NCI-H1694 treated with DMSO at 0.1 percent for 48 hours (cell line): ENCODE measurements at regions not wholly inside any gene's neighbourhood (a gene's known extent, or its start where the extent isn't known, plus 50 kb on each side); places are given as distances from the start of the nearest gene placed in this dataset.
"Not testable (repeated sequence)": the region's sequence is repeated elsewhere in the genome, so short reads cannot be mapped to it uniquely, and the experiment has no call there.

Experiments used
- DNase-seq: peaks from one replicate; lab custom pipeline; 2025; lab: John Stamatoyannopoulos, UW

DNA sequence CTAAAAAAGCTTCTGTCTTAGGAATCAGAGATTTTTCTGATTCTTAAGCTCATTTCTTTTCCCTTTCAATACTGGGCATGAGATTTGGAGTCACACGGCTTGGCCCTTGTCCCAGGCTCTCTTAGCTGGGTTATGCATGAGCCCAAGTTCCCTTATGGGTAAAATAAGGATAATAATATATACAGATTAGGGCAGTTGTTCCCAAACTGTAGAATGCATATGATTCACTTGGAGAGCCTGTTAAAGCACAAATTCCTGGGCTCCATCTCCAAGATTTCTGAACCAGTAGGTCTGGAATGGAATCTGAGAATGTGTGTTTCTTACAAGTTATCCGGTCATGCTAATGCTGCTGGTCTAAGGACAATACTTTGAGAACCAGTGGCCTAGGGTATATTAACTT, 154.0 kb downstream of the REEP3 start:
- DNase-seq: no peak

DNA sequence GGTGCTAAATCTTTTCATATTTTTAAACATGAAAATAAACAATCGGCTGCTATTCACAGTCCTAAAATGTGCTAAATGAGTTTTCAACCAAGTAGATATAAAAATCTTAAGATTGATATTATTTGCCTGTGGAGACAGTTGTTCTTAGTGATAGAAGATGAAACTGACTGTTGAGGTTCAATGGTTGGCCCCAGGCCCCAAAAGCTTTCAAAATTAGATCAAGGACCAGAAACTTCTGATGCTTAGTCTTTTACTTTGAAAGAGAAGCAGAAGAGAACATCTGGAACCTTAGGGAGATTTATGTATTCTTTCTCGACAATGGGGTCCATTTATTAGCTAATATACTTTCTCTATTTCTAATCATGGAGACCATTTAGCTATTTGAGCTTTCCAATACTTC, 155.8 kb downstream of the REEP3 start:
- no peak for DNase-seq

DNA sequence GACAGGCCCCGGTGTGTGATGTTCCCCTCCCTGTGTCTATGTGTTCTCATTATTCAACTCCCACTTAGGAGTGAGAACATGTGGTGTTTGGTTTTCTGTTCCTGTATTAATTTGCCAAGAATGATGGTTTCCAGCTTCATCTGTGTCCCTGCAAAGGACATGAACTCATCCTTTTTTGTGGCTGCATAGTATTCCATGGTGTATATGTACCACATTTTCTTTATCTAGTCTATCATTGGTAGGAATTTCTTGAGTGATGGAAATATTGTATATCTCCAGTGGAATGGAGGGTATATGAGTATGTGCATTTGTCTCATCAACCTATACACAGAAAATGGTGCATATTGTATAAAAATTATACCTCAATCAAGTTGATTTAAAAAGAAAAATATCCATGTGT, 159.3 kb downstream of the REEP3 start:
- DNase-seq: not testable (repeated sequence)

DNA sequence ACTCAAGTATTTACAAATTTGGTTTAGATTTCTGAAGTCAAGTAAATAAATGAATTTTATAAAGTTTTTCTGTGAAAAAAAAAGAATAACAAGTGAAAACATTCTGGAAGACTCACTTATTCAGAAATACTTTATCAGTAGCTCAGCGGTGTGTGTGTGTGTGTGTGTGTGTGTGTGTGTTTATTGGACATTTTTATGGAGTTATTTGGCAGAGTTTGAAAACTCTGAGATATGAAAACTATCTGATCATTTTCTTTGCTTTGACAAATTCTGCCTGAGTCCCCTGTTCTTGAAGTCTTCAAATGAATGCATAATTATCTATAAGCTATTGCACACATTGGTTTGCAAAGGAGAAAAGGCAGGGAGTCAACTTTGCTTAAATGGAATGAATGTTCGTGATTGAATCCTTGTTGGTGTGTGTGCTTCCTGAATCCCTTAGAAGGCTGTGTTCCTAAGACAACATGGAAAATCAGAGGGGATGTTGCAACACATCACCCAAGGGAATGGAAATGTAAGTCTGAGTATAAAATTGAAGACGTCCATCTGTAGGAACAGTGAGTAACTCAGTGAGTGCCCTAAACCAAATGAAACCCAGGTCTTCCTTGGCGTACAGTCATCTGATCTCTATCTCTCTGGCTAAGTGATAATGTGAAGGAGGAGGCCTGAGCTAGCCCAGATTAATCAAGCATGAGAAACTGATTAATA, 160.9 kb downstream of the REEP3 start:
- no peak for DNase-seq

DNA sequence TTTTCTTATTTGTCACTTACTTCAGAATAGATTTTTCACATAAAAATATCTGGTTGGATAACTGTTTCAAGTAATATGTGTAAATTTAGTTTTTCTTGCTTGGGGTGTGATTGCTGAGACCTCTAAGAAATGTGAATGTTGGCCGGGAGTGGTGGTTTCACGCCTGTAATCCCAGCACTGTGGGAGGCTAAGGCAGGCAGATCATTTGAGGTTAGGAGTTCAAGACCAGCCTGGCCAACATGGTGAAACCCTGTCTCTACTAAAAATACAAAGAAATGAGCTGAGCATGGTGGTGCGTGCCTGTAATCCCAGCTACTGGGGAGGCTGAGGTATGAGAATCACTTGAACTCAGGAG, 161.5 kb downstream of the REEP3 start:
- DNase-seq: not testable (repeated sequence)

DNA sequence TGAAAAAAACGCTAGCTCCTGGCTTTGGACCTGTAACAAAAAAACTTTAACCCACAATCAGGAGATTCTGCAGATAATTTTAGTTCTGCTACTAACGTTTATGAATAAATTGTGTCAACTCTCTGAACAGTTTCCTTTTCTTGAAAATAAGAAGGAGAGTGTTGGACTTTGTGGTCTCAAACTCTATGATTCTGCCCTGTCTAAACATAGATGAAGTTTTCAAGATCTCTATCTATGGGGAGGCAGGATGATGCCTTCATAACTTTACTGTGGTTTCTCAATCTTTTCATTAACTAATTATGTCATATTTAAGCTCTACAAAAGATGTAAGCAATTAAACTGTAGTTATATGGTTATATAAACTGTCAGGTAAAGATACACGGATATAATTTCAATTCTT, 162.0 kb downstream of the REEP3 start:
- DNase-seq: no peak

DNA sequence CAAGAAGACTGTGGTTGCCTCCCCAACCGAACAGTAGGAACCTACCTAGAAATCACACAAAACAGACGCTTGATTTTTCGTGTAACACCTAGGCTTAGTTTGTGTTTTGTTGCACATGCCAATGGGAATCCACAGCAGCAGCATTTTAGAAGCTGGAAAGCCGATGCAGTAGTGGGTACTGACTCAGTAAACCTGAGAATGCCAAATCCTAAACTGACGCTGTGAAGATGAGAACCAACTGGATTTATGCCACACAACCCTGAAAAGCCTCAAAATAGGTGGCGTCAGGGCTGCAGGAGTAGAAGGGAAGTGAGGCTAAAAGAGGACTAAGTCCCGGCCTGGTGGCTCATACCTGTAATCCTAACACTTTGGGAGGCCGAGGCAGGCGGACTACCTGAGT, 162.5 kb downstream of the REEP3 start:
- DNase-seq: no peak

DNA sequence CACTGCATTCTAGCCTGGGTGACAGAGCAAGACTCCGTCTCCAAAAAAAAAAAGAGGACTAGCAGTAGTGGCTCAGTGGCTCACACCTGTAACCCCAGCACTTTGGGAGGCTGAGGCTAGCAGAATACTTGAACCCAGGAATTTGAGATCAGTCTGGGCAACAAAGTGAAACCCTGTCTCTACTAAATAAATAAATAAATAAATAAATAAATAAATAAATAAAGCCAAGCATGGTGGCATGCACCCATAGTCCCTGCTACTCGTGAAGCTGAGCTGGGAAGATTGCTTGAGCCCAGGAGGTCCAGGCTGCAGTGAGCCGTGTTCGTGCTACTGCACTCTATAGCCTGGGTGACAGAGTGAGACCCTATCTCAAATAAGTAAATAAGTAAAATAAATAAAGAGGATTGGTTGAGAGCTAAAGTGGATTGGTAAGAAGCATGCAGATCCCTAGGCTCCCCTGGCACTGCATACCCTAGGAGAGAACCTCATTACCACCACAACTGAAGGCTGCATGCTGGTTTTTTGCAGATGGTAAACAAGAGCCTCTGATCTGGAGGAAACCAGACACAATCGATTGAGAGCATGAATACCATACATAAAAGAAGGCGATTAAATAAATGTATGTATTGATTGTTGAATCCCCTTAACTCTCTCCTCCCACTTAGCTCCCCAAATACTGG, 163.2 kb downstream of the REEP3 start:
- DNase-seq: no peak

DNA sequence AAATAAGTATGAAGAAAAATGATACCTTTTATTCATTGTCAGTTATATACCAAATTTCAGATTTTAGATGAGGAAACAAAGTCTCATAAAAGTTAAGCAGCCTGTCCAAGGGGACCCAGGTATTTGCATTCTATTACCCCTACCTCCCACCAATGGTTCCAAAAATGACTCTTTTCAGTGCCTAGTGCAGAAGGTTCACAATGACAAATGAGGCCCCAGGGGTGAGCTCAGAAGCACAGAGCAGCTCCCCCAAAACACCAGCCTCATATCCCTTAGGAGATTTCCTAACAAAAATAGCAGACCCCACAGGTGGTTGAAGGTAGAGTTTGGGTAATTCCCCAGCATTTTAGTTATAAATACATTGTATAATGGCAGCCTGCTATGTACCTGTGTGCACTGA, 168.6 kb downstream of the REEP3 start:
- no peak for DNase-seq

DNA sequence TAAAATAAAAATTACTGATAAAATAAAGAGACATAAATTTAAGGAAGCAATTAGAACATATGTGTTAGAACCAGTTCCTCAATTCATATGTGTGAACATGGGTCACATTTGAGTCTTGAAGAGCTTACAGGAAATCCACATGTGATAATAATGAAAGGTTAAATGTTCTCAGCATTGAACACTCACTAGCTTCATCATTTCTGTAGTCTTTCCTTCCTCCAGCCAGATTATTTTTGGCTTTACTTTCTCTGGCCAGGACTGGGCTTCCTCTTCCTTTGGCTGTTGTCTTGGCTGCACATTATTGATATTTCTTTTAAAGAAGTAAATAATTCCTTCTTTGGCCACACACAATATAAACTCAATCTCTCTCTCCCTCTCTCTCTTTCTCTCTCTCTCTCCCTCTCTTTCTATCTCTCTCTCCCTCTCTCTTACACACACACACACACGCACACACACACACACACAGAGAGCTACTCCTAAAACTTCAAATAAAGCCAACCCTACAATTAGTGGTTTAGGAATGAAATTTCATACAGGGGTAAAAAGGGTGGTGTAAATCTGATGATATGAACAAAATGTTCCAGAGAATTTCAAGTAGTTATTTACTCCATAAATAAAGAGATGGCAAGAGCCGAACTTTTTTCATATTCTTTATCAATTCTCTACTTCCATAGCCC, 171.2 kb downstream of the REEP3 start:
- no peak for DNase-seq

DNA sequence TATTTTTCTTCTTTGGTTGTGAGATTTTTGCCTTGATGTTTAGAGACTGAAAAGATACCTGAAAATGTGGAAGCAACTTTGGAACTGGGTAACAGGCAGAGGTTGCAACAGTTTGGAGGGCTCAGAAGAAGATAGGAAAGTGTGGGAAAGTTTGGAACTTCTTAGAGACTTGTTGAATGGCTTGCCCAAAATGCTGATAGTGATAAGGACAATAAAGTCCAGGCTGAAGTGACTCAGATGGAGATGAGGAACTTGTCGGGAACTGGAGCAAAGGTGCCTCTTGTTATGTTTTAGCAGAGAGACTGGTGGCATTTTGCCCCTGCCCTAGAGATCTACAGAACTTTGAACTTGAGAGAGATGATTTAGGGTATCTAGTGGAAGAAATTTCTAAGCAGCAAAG, 171.8 kb downstream of the REEP3 start:
- not testable (repeated sequence) for DNase-seq

DNA sequence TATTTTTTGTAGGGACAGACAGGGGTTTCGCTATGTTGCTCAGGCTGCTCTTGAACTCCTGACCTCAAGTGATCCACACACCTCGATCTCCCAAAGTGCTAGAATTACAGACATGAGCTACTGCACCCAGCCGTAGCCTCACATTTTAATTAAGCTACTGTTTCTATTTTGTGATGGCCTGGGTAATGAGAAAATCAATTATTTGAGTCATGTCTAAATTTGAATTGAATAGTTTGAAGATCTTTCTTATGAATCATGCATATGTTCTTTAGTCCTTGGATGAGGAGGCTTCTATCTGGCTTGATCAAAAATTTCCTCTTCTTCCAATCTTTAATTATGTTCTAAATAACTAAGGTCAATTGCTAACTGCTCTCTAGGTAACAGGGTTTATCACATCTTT, 175.0 kb downstream of the REEP3 start:
- no peak for DNase-seq

DNA sequence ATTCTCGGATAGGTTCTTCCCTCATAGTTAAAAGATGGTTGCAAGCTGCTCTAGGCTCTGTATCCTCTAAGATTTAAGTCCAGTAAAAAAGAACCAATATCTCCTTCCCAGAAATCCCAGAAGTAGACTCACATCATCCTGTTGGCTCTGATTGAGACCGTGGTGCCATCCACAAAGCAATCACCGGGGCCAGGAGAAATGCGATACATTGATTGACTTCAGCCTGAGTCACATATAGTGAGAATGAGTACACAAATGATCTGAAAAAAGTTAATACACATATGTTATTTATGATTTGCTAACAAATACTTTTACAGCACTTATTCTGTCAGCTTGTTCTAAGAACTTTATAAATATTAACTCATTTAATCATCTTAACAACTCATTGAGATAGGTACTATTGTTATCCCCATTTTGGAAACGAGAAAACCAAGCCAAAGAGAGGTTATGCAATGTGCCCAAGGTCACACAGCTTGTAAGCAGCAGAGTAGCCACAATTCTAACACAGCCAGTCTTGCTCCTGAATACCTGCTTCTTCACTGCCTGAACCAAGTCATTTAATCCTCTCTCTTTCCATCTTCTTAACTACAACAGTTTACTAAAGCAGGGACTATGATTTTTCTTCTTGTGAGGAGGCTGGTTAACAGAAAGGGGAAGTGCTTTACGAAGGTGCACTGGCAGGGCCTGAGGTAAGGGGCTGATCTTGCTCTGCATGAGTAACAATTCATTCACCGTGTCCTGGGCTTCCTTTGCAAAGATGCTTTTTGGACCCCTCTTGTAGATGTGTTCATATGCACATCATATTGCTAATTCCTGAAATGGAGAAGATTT, 177.0 kb downstream of the REEP3 start:
- no peak for DNase-seq

DNA sequence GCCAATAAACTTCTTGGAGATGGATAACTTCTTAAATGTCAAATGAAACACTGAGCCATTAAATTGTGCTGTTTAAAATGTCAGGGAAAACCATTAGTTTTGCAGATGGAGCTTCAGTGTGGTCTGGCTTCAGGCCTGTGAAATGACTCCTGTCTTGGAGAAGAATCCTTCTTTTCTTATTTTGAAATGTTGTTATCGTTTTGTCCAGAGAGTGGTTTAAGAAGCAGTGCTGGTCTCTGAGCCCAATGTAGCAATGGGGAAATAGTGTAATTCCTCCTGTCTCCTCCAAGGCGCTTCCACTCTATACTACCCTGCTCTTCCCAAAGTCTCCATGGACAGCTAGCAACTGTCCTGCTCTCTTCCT, 177.6 kb downstream of the REEP3 start:
- no peak for DNase-seq

DNA sequence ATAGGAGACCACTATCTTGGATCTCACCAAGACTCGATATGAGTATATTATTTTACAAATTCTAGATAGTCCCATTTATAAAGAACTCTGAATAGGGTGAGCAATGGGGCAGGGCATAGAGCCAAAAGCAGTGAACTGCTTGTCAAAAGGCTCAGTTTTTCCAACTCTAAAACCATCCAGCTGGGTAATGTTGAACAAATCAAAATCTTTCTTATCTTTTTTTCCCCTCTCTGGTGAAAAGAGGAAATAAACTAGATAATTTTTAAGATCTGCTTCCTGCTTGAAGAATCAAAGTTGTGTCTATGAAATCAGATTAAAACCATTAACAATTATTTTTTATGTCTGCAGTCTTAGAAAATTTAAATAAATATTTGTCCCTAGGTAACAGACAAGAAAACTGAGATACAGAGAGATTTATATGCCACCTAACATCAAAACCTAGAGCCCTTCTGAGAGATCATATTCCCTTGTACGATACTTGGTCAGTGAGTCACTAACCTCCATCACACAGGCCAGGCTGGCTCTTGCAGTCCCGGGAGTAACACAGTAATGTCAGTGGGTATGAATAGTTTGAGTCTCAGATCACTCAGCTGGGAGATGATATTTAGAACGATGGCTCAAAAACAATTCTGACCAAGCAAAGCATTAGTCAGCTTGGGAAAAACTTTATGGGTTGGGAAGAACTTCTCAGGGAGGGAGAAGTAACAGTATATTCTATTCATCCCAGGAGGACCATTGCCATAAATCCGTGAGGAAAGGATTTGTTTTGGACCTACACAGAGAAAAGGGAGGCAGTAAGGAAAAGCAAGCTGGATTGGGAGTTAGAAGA, 178.8 kb downstream of the REEP3 start:
- DNase-seq: no peak

DNA sequence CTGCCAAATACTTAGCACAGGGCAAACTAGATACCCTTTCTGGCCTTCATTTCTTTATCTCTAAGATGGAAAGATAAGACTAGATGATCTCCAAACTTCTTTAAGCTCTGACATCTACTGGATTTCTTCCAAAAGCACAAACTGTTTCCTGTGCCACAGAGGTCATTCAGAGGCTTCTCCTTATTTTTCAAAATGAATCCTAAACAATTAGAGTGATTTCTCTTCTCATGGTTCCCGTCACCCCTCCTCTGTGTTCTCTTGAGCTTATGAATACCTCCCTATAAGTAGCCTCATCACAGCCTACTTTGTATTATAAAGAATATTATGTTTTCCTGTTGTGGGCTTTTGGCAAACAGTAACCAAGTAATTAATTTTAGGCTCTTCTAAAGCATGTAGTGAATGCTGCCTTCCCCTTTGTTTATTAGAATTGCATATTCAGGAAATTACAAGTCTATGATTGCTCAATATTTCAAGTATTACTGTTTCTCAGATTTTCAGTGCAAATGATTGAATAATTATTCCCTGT, 179.5 kb downstream of the REEP3 start:
- no peak for DNase-seq

DNA sequence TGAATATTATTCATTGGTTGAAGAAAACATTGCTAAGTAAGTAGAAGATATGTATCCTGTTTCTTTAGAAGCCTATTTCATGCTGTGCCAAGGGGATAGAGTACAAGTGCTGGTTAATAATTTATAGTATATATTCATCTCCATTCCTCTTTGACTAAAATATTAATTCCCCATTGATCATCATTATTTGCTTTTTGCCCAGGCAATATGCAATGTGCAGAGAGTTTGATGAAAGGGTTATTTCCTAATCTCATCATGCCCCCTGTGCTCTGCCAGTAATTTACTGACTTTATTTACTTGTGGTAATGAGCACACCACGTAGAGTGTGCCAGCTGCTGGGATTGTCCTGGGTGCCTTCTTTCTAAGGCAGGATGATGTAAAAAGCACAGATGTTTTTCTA, 180.9 kb downstream of the REEP3 start:
- peak; percentile 75 for DNase-seq

DNA sequence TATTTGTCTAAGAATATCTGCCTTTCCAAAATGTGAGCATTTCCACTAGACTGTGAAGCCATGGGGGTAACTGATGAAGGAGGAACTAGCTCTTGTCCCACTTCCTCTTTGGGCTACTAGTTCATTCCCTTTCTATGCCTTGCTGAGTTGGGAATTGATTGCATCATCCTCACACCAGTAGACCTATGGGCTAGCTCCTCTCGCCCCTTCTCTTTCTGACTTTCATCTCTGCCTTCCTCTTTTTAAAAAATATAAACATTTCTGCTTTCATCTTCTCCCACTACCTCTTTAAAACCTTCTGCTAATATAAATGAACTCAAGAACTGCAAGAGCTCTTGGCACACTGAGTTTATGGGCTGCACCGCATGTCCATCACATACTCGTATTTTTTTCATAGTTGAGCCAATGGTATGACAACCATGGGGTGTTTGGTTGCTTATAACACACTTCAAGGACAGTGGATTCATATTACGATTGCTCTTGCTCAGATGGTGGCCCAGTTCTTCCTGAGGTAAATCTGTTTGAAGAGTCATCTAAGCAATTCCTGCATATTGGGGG, 182.0 kb downstream of the REEP3 start:
- DNase-seq: peak; percentile 21

DNA sequence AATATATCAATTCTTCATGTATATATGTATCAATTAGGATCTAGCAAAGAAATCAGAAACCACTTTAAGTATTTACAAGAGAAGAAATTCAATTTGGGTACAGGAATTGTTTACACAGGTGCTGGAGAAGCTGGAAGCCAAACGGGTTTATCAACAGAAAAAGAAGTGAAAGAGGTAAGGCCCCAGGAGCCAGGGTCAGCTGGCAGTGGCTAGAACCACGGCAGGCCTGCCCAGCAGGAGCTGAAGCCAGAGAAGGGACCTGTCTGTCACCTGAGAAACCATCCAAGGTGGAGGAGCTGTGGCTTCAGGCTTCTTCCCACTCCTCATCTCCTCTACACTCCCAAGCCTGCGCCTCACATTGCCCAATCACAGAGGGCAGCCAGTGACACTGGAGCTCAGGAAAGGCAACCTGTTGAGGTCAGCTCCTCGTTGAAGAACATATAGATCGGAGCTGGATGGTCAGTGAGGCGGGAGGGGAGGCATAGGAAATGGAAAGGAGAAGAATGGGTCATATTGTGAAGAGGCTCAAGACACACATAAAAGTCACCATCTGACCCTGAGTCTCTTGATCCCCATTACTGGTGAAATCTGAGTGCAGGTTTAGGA, 182.6 kb downstream of the REEP3 start:
- DNase-seq: no peak

DNA sequence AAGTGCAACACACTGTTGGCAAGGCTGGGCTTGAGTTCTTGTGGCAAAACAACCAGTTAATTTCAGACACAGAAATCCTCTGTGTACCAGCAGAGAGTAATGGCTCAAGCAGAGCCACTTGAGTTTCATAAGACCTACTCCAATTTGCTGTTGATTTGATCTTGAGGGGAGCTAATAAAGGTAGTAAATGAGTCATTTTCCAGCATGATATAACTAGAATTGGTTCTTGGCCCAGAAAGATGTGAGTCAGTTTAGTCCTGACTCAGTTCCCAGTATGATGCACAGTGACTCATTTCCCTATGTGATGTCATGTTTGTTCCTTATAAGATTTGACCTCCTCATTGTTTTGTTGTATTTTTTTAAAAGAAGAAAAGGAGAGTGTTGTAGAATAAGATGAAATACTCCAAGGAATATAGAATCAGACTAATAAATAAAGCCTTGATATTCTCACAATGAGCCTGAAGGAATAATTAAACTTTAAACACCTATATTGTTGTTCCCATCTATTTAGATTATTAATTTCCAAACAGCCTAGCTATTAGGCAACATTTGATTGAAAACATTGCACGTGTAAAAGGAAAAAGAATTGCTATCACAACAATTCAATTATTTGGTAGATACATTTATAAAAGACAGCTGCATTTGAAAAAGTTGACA, 186.2 kb downstream of the REEP3 start:
- no peak for DNase-seq
